Panc1 (cell line): ENCODE measurements at regions not wholly inside any gene's neighbourhood (a gene's known extent, or its start where the extent isn't known, plus 50 kb on each side); places are given as distances from the start of the nearest gene placed in this dataset.

ENCODE experiments used
- ATAC-seq: fragments of 200-7000 bp; cut with Tn5 transposase; 2 replicates; pipeline ENCODE4 v1.9.1; 2020; ENCODE audit warnings: mild to moderate bottlenecking, moderate library complexity
- BruUV-seq: library from RNA; stranded (reverse); fragments of 400-500 nt; replicated peaks from 2 replicates; lab custom pipeline; 2021; lab: Mats Ljungman, UMichigan
- CTCF ChIA-PET: fragments of 300-600 bp; sonication (Branson Sonifier 250); formaldehyde crosslinking; loops from one replicate; lab custom pipeline; 2022; ENCODE audit warnings: antibody characterized with exemption; lab: Charles Lee
- POLR2A ChIA-PET: fragments of 300-600 bp; sonication (Branson Sonifier 250); formaldehyde crosslinking; loops from one replicate; lab custom pipeline; 2022; ENCODE audit warnings: antibody characterized with exemption; lab: Charles Lee
- DNase-seq: peaks from one replicate; pipeline ENCODE4 v3.0.0-alpha.2; 2010; ENCODE audit warnings: low read depth, low spot score
- H3K27ac ChIP-seq: 2 replicates; pipeline ENCODE4 v1.5.1; 2011; ENCODE audit warnings: mild to moderate bottlenecking, low read length, inconsistent platforms
- H3K27me3 ChIP-seq: fragments of 200-500 bp; sonication (Bioruptor generic); 2 replicates; pipeline ENCODE4 v1.6.0; 2014; ENCODE audit warnings: low read length, inconsistent platforms; ENCODE audit not compliant: control insufficient read depth, insufficient read depth
- H3K36me3 ChIP-seq: fragments of 200-500 bp; sonication (Bioruptor generic); 2 replicates; pipeline ENCODE4 v1.5.1; 2014; ENCODE audit warnings: inconsistent platforms, mild to moderate bottlenecking, low read length, moderate library complexity; ENCODE audit not compliant: control insufficient read depth, insufficient read depth
- H3K4me1 ChIP-seq: 2 replicates; pipeline ENCODE4 v1.5.1; 2011; ENCODE audit warnings: inconsistent platforms, mild to moderate bottlenecking, low read length, moderate library complexity; ENCODE audit not compliant: control insufficient read depth, insufficient read depth
- H3K4me3 ChIP-seq, 2 experiments: 2 replicates each; pipeline ENCODE4 v1.5.1; 2011 to 2012; ENCODE audit warnings: low read depth in 2 of 2, low read length in 2 of 2, mild to moderate bottlenecking in 2 of 2, inconsistent platforms in 1 of 2, moderate library complexity in 1 of 2
- H3K9me3 ChIP-seq: fragments of 200-500 bp; sonication (Bioruptor generic); 2 replicates; pipeline ENCODE4 v1.5.1; 2014; ENCODE audit warnings: low read depth, mild to moderate bottlenecking, inconsistent platforms, low read length, moderate library complexity; ENCODE audit not compliant: control insufficient read depth, insufficient read depth
- POLR2AphosphoS5 ChIP-seq: IDR thresholded peaks from 2 replicates; pipeline ENCODE4 v1.6.1; 2012; ENCODE audit warnings: mild to moderate bottlenecking, low read depth, low read length, moderate library complexity
- SIN3A ChIP-seq: IDR thresholded peaks from 2 replicates; pipeline ENCODE4 v1.6.1; 2012; ENCODE audit warnings: low read depth, mild to moderate bottlenecking, low read length, moderate library complexity, borderline replicate concordance; ENCODE audit not compliant: insufficient read depth
- TCF7L2 ChIP-seq: IDR thresholded peaks from 2 replicates; pipeline ENCODE4 v1.6.1; 2011; ENCODE audit warnings: mild to moderate bottlenecking, low read depth, low read length, inconsistent platforms
- in situ Hi-C: cut with HindIII; loops from 2 replicates; pipeline ENCODE4 v1.10.0; 2016; ENCODE audit warnings: low sequenced_read_pairs, low pct_unique_long_range_greater_than_20kb
- intact Hi-C: fragments of 100-400 bp; cut with micrococcal nuclease; formaldehyde crosslinking; loops from one replicate; pipeline ENCODE4 v1.10.0; 2022; ENCODE audit not compliant: unreplicated experiment
- TF ChIP-seq, protein P1 (sequence below), 2 experiments: IDR thresholded peaks; 2 replicates each; pipeline ENCODE4 v1.6.1; 2011 to 2012; ENCODE audit warnings: low read depth in 2 of 2, control low read depth in 1 of 2, low read length in 1 of 2, mild to moderate bottlenecking in 1 of 2, moderate library complexity in 1 of 2; ENCODE audit not compliant: insufficient read depth in 1 of 2
- TF ChIP-seq, protein P2 (sequence below): fragments of 450-650 bp; IDR thresholded peaks from 2 replicates; pipeline ENCODE4 v1.5.1; 2017; ENCODE audit warnings: mild to moderate bottlenecking

DNA sequence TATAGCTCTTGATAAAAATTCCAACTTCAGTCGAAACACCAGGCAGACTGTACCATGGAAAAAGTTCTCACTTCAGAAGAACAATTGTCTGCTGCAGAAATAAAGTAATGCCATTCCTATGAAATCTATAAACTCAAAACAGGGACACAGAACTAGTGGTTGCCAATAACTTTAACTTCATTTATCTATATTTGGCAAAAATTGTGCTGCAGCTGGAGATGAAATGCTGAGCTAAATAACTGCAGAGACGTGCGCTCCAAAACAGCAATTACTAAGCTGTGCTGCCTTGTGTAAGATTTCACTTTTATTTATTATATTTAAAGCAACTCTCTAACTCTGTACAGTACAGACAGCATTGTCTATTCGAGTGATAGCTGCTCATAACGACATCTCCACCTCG lies 540.1 kb upstream of the ID2 start:
- ATAC-seq (no peak), DNase-seq (no peak)
- TF ChIP-seq, protein P1, sequence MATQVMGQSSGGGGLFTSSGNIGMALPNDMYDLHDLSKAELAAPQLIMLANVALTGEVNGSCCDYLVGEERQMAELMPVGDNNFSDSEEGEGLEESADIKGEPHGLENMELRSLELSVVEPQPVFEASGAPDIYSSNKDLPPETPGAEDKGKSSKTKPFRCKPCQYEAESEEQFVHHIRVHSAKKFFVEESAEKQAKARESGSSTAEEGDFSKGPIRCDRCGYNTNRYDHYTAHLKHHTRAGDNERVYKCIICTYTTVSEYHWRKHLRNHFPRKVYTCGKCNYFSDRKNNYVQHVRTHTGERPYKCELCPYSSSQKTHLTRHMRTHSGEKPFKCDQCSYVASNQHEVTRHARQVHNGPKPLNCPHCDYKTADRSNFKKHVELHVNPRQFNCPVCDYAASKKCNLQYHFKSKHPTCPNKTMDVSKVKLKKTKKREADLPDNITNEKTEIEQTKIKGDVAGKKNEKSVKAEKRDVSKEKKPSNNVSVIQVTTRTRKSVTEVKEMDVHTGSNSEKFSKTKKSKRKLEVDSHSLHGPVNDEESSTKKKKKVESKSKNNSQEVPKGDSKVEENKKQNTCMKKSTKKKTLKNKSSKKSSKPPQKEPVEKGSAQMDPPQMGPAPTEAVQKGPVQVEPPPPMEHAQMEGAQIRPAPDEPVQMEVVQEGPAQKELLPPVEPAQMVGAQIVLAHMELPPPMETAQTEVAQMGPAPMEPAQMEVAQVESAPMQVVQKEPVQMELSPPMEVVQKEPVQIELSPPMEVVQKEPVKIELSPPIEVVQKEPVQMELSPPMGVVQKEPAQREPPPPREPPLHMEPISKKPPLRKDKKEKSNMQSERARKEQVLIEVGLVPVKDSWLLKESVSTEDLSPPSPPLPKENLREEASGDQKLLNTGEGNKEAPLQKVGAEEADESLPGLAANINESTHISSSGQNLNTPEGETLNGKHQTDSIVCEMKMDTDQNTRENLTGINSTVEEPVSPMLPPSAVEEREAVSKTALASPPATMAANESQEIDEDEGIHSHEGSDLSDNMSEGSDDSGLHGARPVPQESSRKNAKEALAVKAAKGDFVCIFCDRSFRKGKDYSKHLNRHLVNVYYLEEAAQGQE (IDR thresholded peaks at IDR 0.05; ENCODE audit: insufficient read depth in 1 of 2, low read depth in 2 of 2, low read length in 1 of 2), result no peak
- TF ChIP-seq TCF7L2 (no peak), SIN3A (no peak), POLR2AphosphoS5 (no peak)
- TF ChIP-seq, protein P2, sequence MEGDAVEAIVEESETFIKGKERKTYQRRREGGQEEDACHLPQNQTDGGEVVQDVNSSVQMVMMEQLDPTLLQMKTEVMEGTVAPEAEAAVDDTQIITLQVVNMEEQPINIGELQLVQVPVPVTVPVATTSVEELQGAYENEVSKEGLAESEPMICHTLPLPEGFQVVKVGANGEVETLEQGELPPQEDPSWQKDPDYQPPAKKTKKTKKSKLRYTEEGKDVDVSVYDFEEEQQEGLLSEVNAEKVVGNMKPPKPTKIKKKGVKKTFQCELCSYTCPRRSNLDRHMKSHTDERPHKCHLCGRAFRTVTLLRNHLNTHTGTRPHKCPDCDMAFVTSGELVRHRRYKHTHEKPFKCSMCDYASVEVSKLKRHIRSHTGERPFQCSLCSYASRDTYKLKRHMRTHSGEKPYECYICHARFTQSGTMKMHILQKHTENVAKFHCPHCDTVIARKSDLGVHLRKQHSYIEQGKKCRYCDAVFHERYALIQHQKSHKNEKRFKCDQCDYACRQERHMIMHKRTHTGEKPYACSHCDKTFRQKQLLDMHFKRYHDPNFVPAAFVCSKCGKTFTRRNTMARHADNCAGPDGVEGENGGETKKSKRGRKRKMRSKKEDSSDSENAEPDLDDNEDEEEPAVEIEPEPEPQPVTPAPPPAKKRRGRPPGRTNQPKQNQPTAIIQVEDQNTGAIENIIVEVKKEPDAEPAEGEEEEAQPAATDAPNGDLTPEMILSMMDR, result no peak
- Histone ChIP-seq H3K27me3 (no peaks in the 10 kb centered on the region; the same call in 1 of the 2 replicates), H3K9me3 (no peaks in the 10 kb centered on the region), H3K4me3 (no peak overlapping the region), H3K27ac (no peak overlapping the region), H3K36me3 (no peaks in the 10 kb centered on the region), H3K4me1 (no peaks in the 10 kb centered on the region)
- intact Hi-C loops (no loop called here), in situ Hi-C loops (no loop called here)
- no TSS peak for BruUV-seq
- ChIA-PET POLR2A (no interaction called here), CTCF (no interaction called here)

DNA sequence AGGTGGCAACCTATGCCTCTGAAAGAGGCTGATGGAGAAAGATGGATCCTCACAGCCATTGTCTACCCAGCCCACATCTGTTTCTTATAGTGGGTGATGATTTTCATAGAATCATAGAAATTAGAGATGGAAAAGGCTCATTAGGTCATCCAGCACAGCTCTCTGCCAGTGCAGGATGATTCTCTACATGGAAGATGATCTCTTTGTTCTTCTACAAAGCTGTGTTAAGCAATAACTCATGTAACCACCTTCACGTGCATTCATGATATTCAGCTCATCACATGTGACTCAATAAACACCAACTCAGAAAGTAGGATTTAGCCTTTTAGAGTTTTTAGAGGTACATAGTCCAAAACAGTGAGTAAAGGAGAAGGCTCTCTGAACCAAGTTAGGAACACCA lies 539.4 kb upstream of the ID2 start:
- no peak for DNase-seq

More for the DNA sequence above, 539.4 kb upstream of the ID2 start:
- ATAC-seq, result no peak
- BruUV-seq, result no TSS peak
- in situ Hi-C loops, result no loop called here
- Histone ChIP-seq H3K27me3 (no peaks in the 10 kb centered on the region; the same call in 1 of the 2 replicates), H3K4me1 (no peaks in the 10 kb centered on the region), H3K4me3 (no peak overlapping the region), H3K36me3 (no peaks in the 10 kb centered on the region), H3K9me3 (no peaks in the 10 kb centered on the region), H3K27ac (no peak overlapping the region)
- intact Hi-C loops, result no loop called here
- ChIA-PET POLR2A (no interaction called here), CTCF (no interaction called here)
- TF ChIP-seq POLR2AphosphoS5, result no peak
- TF ChIP-seq TCF7L2, result no peak
- TF ChIP-seq, protein P1 (IDR thresholded peaks at IDR 0.05; ENCODE audit: insufficient read depth in 1 of 2, low read depth in 2 of 2, low read length in 1 of 2), result no peak
- TF ChIP-seq, protein P2, result no peak
- no peak for TF ChIP-seq SIN3A
